HL-60 (cell line): ENCODE measurements at regions not wholly inside any gene's neighbourhood (a gene's known extent, or its start where the extent isn't known, plus 50 kb on each side); places are given as distances from the start of the nearest gene placed in this dataset.

Experiments used
- DNase-seq, 2 experiments: peaks; one replicate each; pipeline ENCODE4 v3.0.0-alpha.2; 2010 to 2020; ENCODE audit warnings: low read depth in 1 of 2, low spot score in 1 of 2
- H3K27ac ChIP-seq: fragments of 250-450 bp; sonication (Bioruptor Pico); replicated peaks from 2 replicates; pipeline ENCODE4 v1.5.1; 2020; ENCODE audit warnings: mild to moderate bottlenecking, moderate library complexity
- H3K27me3 ChIP-seq: fragments of 250-450 bp; sonication (Bioruptor Pico); 2 replicates; pipeline ENCODE4 v1.5.1; 2021; ENCODE audit warnings: mild to moderate bottlenecking, moderate library complexity; ENCODE audit not compliant: insufficient read depth, poor library complexity, severe bottlenecking
- H3K4me3 ChIP-seq: replicated peaks from 2 replicates; pipeline ENCODE4 v1.5.1; 2011; ENCODE audit warnings: mild to moderate bottlenecking, control low read depth, low read length; ENCODE audit not compliant: insufficient read depth
- GABPA ChIP-seq: IDR thresholded peaks from 2 replicates; pipeline ENCODE4 v1.6.1; 2012; ENCODE audit warnings: low read depth
- POLR2AphosphoS5 ChIP-seq: IDR thresholded peaks from 2 replicates; pipeline ENCODE4 v1.6.1; 2012; ENCODE audit warnings: low read depth
- REST ChIP-seq: IDR thresholded peaks from 2 replicates; pipeline ENCODE4 v1.6.1; 2012; ENCODE audit warnings: low read depth; ENCODE audit not compliant: insufficient replicate concordance
- SPI1 ChIP-seq: IDR thresholded peaks from 2 replicates; pipeline ENCODE4 v1.6.1; 2012; ENCODE audit warnings: low read depth, mild to moderate bottlenecking, borderline replicate concordance
- TF ChIP-seq, protein P1 (sequence below): IDR thresholded peaks from one replicate; pipeline ENCODE4 v1.5.1; 2011; ENCODE audit warnings: low read length, control low read depth, inconsistent platforms; ENCODE audit not compliant: insufficient read depth

- H3K27ac ChIP-seq = no peak overlapping the region
- DNase-seq = no peak
- no peaks in the 10 kb centered on the region for H3K27me3 ChIP-seq
- no peak overlapping the region for H3K4me3 ChIP-seq
- TF ChIP-seq REST = no peak
- no peak for TF ChIP-seq GABPA
- TF ChIP-seq POLR2AphosphoS5 = no peak
- no peak for TF ChIP-seq SPI1
- TF ChIP-seq, protein P1, sequence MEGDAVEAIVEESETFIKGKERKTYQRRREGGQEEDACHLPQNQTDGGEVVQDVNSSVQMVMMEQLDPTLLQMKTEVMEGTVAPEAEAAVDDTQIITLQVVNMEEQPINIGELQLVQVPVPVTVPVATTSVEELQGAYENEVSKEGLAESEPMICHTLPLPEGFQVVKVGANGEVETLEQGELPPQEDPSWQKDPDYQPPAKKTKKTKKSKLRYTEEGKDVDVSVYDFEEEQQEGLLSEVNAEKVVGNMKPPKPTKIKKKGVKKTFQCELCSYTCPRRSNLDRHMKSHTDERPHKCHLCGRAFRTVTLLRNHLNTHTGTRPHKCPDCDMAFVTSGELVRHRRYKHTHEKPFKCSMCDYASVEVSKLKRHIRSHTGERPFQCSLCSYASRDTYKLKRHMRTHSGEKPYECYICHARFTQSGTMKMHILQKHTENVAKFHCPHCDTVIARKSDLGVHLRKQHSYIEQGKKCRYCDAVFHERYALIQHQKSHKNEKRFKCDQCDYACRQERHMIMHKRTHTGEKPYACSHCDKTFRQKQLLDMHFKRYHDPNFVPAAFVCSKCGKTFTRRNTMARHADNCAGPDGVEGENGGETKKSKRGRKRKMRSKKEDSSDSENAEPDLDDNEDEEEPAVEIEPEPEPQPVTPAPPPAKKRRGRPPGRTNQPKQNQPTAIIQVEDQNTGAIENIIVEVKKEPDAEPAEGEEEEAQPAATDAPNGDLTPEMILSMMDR = no peak
Measured at GRCh38 chr14:101379842-101380241, 181.5 kb upstream of the DIO3 start.

- no peaks in the 10 kb centered on the region for H3K27me3 ChIP-seq
- no peak overlapping the region for H3K4me3 ChIP-seq
- no peak for DNase-seq
- H3K27ac ChIP-seq = no peak overlapping the region
- TF ChIP-seq REST (no peak), SPI1 (no peak), POLR2AphosphoS5 (no peak), GABPA (no peak)
- TF ChIP-seq, protein P1 = no peak
Measured at GRCh38 chr14:101380512-101380911, 180.8 kb upstream of the DIO3 start.

DNA sequence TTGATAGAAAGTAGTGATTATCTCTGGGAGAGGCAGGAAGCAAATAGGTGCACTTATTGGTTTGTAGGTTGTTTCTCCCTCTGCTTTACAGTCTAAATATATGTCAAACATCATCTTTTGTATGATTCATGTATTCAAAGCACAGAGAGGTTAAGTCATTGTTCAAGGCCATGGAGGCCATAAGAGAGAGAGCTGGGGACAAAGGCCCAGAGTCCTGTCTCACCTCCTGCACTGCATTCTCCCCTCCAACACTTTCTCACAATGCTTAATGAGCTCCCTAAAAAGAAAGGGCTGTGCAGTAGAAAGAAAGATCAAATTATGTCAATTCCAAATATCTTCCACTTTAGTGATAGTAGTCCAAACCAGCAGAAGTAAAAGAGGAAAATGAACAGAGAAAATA, 180.4 kb upstream of the DIO3 start:
- Histone ChIP-seq H3K4me3 (no peak overlapping the region), H3K27me3 (no peaks in the 10 kb centered on the region), H3K27ac (no peak overlapping the region)
- no peak for TF ChIP-seq GABPA
- no peak for TF ChIP-seq POLR2AphosphoS5
- no peak for TF ChIP-seq SPI1
- TF ChIP-seq REST = no peak
- TF ChIP-seq, protein P1 = no peak
- no peak for DNase-seq
